Tibial nerve (tissue), 4 donors: ENCODE measurements at regions not wholly inside any gene's neighbourhood (a gene's known extent, or its start where the extent isn't known, plus 50 kb on each side); places are given as distances from the start of the nearest gene placed in this dataset.
A peak's percentile ranks its signal among the peaks of the same experiment; 100 is the strongest.

Experiments
- EP300 ChIP-seq, 2 donors: sonication (generic); formaldehyde crosslinking; IDR thresholded peaks; one replicate each; pipeline ENCODE4 v1.6.1; 2017; ENCODE audit warnings: antibody characterized with exemption in 2 of 2, mild to moderate bottlenecking in 1 of 2
- TF ChIP-seq, protein P1 (sequence below), 5 experiments: fragments of 200-600 bp in 3 of 5; fragments of 450-650 bp in 2 of 5; sonication (generic) in 3 of 5; IDR thresholded peaks; one replicate each; pipeline ENCODE4 v1.5.1; 2016 to 2019; ENCODE audit warnings: antibody characterized with exemption in 5 of 5, mild to moderate bottlenecking in 3 of 5, moderate library complexity in 2 of 5

DNA sequence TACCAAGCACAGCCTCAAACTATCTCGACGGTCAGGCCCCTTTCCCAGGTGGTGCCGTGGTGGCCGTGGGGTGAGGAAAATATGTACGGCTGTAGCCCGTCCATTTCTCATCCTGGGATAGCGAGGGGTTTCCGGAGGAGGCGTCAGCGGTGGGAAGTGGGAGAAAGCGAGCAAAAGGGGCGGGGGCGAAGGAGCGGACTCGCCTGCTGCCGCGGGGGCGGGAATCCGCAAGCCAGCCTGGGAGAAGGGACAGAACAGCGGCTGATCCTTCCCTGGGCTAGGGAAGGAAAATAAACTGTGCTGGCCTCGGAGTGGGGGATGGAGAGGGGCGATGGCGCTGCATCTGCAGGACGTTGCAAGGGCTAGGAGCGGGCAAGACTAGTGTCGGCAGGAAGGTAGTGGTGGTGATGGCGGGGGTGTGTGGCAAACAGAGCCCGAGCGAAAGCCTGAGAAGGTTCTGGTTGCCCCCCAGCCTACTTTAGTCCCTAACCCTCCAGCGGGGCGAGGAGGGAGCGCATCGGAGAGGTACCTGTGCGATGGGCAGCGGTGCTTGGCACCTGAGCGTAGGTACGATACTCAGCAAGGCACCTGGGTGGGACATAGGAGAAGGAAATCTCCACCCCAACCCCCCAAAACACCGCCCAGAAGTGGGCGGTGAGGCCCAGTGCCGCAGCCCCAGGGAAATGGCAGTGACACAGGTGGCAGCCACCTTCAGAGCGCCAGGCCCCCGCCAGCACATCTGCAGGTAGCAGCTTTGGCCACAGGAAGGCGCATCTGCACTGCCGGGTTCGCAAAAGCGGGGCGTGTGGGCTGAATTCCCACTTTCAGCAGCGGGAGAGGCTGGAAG lies 49.9 kb upstream of the STEAP1B start:
- TF ChIP-seq EP300 (IDR thresholded peaks at IDR 0.05), result no peak
- TF ChIP-seq, protein P1, sequence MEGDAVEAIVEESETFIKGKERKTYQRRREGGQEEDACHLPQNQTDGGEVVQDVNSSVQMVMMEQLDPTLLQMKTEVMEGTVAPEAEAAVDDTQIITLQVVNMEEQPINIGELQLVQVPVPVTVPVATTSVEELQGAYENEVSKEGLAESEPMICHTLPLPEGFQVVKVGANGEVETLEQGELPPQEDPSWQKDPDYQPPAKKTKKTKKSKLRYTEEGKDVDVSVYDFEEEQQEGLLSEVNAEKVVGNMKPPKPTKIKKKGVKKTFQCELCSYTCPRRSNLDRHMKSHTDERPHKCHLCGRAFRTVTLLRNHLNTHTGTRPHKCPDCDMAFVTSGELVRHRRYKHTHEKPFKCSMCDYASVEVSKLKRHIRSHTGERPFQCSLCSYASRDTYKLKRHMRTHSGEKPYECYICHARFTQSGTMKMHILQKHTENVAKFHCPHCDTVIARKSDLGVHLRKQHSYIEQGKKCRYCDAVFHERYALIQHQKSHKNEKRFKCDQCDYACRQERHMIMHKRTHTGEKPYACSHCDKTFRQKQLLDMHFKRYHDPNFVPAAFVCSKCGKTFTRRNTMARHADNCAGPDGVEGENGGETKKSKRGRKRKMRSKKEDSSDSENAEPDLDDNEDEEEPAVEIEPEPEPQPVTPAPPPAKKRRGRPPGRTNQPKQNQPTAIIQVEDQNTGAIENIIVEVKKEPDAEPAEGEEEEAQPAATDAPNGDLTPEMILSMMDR (IDR thresholded peaks at IDR 0.05), result peak in 4 of 5 experiments; percentile 7 to 79 (median 54)
